Stimulated activated CD4-positive, alpha-beta T cell treated with anti-CD3 and anti-CD28 coated beads, Interleukin-4, amount 100 ng/mL, for 1 hour (primary cell): ENCODE measurements at regions not wholly inside any gene's neighbourhood (a gene's known extent, or its start where the extent isn't known, plus 50 kb on each side); places are given as distances from the start of the nearest gene placed in this dataset.

Experiments used
- DNase-seq: peaks from one replicate; pipeline ENCODE4 v3.0.0-alpha.2; 2020

- no peak for DNase-seq
Measured at GRCh38 chr2:226424971-226425370, 374.6 kb downstream of the IRS1 start.

GRCh38 chr2:226423498-226423960, 376.1 kb downstream of the IRS1 start:
- peak; percentile 42 for DNase-seq

- no peak for DNase-seq
Measured at GRCh38 chr2:226420646-226421045, 379.0 kb downstream of the IRS1 start.

GRCh38 chr2:226418521-226418920, 381.1 kb downstream of the IRS1 start:
- no peak for DNase-seq

- DNase-seq: no peak
Measured at GRCh38 chr2:226414335-226414734, 385.3 kb downstream of the IRS1 start.

GRCh38 chr2:226413498-226414130, 386.0 kb downstream of the IRS1 start:
- DNase-seq: no peak

GRCh38 chr2:226411727-226412360, 387.8 kb downstream of the IRS1 start:
- DNase-seq: no peak

- DNase-seq: no peak
Measured at GRCh38 chr2:226411205-226411604, 388.4 kb downstream of the IRS1 start.

GRCh38 chr2:226410247-226410835, 389.3 kb downstream of the IRS1 start:
- no peak for DNase-seq

- DNase-seq: no peak
Measured at GRCh38 chr2:226409134-226409533, 390.5 kb downstream of the IRS1 start.

- no peak for DNase-seq
Measured at GRCh38 chr2:226408141-226408540, 391.5 kb downstream of the IRS1 start.

- DNase-seq: no peak
Measured at GRCh38 chr2:226407135-226407534, 392.5 kb downstream of the IRS1 start.

- no peak for DNase-seq
Measured at GRCh38 chr2:226405465-226405864, 394.2 kb downstream of the IRS1 start.

- DNase-seq: no peak
Measured at GRCh38 chr2:226403369-226403768, 396.3 kb downstream of the IRS1 start.

GRCh38 chr2:226399006-226399405, 400.6 kb downstream of the IRS1 start:
- no peak for DNase-seq

GRCh38 chr2:226398580-226398979, 401.0 kb downstream of the IRS1 start:
- no peak for DNase-seq

- no peak for DNase-seq
Measured at GRCh38 chr2:226396541-226396940, 403.1 kb downstream of the IRS1 start.

GRCh38 chr2:226387499-226387942, 412.1 kb downstream of the IRS1 start:
- no peak for DNase-seq

GRCh38 chr2:226383461-226383860, 416.2 kb downstream of the IRS1 start:
- DNase-seq: no peak

- DNase-seq: no peak
Measured at GRCh38 chr2:226380679-226381078, 418.9 kb downstream of the IRS1 start.

GRCh38 chr2:226378753-226379705, 420.6 kb downstream of the IRS1 start:
- DNase-seq: no peak

GRCh38 chr2:226376516-226377180, 423.0 kb downstream of the IRS1 start:
- DNase-seq: no peak

- DNase-seq: no peak
Measured at GRCh38 chr2:226366920-226367319, 432.7 kb downstream of the IRS1 start.
